GM19324 (cell line): ENCODE measurements at regions not wholly inside any gene's neighbourhood (a gene's known extent, or its start where the extent isn't known, plus 50 kb on each side); places are given as distances from the start of the nearest gene placed in this dataset.

Experiments
- ATAC-seq: cut with Tn5 transposase; IDR thresholded peaks from one replicate; pipeline ENCODE4 v1.9.1; 2021; ENCODE audit warnings: mild to moderate bottlenecking, moderate library complexity; ENCODE audit not compliant: unreplicated experiment, low FRiP score

- ATAC-seq = no peak
These were observed 219.3 kb upstream of the SH3BP4 start for GRCh38 chr2:234732404-234733092.

- ATAC-seq = no peak
These were observed 220.6 kb upstream of the SH3BP4 start for GRCh38 chr2:234731236-234731635.

GRCh38 chr2:234730066-234730640 is 221.7 kb upstream of the SH3BP4 start:
- no peak for ATAC-seq

- ATAC-seq = no peak
These were observed 226.1 kb upstream of the SH3BP4 start for GRCh38 chr2:234725528-234726264.

- no peak for ATAC-seq
These were observed 227.0 kb upstream of the SH3BP4 start for GRCh38 chr2:234724850-234725249.

GRCh38 chr2:234723400-234723799 is 226.5 kb upstream of the ARL4C start:
- no peak for ATAC-seq

- no peak for ATAC-seq
These were observed 225.3 kb upstream of the ARL4C start for GRCh38 chr2:234722176-234722575.

- no peak for ATAC-seq
These were observed 222.3 kb upstream of the ARL4C start for GRCh38 chr2:234719116-234719716.

- no peak for ATAC-seq
These were observed 219.4 kb upstream of the ARL4C start for GRCh38 chr2:234716271-234716670.

GRCh38 chr2:234715671-234716250 is 218.9 kb upstream of the ARL4C start:
- ATAC-seq = no peak

- ATAC-seq = no peak
These were observed 217.8 kb upstream of the ARL4C start for GRCh38 chr2:234714711-234715110.

GRCh38 chr2:234712421-234712935 is 215.6 kb upstream of the ARL4C start:
- ATAC-seq = no peak

GRCh38 chr2:234711308-234711707 is 214.4 kb upstream of the ARL4C start:
- no peak for ATAC-seq

GRCh38 chr2:234710587-234710986 is 213.7 kb upstream of the ARL4C start:
- ATAC-seq = no peak

GRCh38 chr2:234710066-234710465 is 213.2 kb upstream of the ARL4C start:
- ATAC-seq = no peak

GRCh38 chr2:234708717-234709116 is 211.8 kb upstream of the ARL4C start:
- no peak for ATAC-seq

GRCh38 chr2:234708091-234708683 is 211.3 kb upstream of the ARL4C start:
- ATAC-seq = no peak

- ATAC-seq = no peak
These were observed 209.2 kb upstream of the ARL4C start for GRCh38 chr2:234706086-234706485.

- ATAC-seq = no peak
These were observed 208.2 kb upstream of the ARL4C start for GRCh38 chr2:234705108-234705507.

- no peak for ATAC-seq
These were observed 206.4 kb upstream of the ARL4C start for GRCh38 chr2:234703258-234703657.
